ENCODE measurements at regions not wholly inside any gene's neighbourhood (a gene's known extent, or its start where the extent isn't known, plus 50 kb on each side); places are given as distances from the start of the nearest gene placed in this dataset.

DNA sequence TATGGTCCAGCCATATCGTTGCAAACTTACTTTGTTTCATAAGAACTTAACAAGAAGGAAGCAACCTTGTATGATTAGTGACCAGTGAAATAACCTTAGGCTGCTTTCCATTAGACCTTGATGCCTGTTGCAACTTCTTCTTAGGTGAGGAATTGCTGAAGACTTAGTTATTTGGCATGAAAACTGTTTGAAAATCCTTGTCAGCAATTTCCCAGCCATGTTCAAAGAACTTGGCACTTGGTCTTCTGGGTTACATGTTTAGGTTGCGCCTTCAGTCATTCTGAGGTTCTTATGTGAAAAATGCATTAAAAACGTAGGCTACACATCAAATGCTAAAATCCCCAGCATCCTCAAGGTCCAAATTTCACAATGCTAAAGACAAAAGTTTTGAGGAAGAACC is 232.0 kb upstream of the CEP162 start:
- no peak for DNase-seq

- no peak for DNase-seq
These were observed 230.8 kb upstream of the CEP162 start for GRCh38 chr6:84458271-84458670.

- no peak for DNase-seq
These were observed 229.8 kb upstream of the CEP162 start for GRCh38 chr6:84457276-84457675.

DNA sequence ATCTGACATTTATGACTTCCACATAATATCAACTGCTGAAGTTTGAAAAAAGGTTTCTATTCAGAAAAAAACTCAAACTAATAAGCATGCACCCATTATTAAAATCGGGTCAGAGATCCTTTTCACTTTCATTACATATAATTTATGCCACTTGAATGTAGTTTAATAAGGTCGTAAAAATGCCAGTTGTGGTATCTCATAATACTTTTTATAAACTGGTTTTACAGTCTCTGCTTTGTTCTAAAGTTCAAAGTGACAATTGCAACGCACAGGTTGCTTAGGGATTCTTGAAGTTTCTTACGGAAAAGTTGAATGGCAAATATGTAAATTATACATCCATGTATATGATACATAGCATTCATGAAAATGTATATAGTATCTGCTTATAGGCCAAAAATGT is 229.4 kb upstream of the CEP162 start:
- no peak for DNase-seq

DNA sequence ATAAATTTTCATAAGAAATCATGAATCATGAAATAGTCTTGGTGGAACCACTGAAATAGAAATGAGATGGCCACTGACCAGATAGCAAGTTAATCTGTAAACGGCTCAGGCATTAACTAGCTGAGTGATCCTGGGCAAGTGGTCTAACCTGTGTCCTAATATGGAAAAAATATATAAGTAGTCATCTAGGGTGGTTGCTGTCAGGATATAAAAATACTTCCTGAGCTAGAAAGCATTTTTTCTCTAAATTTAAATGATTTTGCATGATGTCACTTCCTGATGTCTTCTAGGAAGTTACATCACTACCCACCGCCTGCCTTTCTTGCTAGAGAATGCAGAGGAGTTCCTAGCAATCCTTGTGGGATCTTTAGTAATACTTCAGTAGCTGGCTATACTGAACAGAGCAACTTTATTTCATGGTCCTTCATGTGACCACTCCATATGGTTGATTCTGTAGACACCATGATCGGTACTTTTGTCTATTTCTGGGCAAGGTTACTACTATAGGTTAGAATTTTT is 228.1 kb upstream of the CEP162 start:
- no peak for DNase-seq

DNA sequence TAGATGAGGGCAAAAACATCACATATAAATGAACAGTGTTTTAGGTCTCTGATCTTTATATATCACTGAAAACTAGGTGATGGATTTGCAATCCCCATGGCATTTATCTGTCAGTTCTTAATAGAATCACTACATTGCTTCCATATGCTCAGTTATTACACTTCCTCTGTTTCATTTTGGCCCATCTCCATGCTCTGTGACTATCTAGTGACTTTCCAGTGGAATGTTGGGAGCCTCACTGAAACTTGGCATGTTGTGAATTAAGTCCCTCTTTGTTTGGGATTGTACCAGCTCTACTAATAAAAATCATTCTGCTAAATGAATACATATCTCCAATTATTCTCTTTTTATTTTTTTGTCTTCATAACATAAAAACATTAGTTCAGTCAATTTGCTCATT is 226.1 kb upstream of the CEP162 start:
- DNase-seq: no peak

DNA sequence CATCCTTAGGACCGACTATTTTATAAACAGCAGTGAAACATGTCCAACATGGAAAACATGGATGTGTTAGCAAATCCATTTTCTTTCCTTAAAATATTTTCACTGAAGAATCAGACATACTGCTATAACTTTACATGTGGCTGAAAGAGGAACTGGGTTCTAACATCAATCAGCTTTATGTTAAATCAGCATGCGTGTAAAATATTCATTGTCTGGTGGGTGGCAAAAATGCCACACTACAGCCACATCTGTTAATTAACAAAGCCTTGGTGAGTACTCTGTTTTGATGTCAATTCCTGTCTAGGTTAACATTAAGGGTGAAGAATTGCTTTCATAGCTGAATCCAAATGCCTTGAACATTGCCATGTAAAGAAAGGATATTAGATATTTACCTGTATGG is 222.6 kb upstream of the CEP162 start:
- DNase-seq: no peak

GRCh38 chr6:84449220-84449619 is 221.8 kb upstream of the CEP162 start:
- no peak for DNase-seq

DNA sequence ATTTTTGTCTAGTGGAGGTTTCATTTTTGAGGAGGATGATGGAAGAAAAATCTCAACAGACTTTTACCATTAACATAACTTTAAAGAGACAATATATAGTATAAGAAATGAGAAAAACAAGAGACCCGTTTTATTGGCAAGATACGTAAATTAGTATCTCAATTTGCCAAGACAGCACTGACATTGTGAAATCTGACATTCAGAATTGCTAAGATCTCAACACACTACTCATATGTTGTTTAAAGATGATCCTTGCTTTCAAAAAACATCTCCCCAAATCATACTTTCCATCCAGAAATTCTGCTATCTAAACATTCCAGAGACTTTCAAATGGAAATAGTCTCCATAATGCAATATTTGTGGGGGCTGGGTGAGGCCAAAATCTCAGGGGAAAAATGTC is 220.9 kb upstream of the CEP162 start:
- no peak for DNase-seq

DNA sequence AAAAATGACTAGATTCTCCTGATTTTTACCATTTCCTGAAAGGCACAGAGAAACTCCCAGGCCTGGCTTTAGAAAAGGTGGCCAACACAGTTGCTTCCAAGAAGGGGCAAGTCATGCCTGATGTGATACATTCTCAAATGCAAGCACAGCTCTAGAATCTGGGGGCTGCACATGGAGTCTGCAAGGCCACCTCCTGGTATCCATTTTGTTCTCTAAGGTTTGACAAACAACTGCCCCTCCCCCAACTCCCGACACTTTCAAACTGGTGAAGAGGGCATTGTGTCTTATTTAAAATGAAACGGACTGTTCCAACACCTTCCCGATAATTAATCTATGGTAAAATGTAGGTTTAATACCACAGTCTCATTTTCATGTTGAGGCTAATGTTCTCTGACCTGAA is 220.2 kb upstream of the CEP162 start:
- DNase-seq: no peak

DNA sequence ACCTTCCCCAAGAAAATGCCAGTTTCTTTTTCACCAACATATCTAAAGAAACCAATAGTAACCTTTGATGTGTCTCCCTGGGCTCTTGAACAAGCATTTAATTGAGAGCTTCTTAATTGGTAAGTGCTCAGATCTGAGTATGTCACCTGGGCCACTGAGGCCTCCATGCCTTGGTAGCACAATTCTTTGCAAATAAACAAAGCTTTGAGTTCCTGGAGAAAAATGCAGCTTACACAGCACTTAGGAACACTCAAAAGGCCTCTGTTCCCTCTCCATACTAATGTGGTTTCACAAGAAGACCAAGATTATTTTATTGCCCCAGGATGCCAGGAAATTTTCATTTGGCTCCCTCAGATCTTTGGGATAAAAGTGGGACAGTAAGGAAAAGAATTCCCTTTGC is 217.6 kb upstream of the CEP162 start:
- no peak for DNase-seq

GRCh38 chr6:84442208-84442607 is 214.8 kb upstream of the CEP162 start:
- DNase-seq: no peak

DNA sequence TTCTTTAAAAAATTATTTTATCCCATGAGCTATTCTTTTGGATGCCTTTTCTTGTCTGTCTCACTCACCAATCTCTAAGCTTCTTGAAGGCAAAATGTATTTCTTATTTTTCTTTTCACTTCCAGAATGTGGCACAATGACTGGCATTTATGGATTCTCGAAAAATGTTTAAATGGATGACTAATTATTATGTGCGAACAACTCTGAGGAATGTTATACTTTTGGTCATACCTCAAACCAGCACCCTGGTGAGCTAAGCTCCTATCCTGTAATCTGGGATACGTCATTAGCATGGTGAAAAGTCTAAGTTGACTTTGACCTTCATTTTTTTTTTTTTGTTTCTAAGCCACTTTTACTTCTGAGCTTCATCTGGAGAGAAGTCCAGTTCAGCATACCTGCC is 214.0 kb upstream of the CEP162 start:
- DNase-seq: no peak

DNA sequence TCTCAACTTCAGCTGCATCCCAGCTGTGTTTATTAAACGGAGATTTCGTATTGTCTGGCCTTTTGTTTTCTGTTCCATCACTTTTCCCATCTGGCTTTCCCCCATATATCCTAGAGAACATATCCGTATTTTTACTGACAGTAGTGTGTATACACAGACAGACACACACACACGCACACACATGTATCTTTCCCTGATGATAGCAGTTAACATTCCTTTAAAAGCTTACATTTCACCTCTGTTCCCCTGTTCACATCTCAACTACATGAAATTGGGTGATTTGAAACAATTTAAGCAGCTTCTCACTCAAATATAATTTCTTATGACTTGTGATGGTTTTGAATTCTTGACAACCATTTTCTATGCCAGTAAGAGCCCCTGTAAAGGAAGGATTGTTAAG is 207.1 kb upstream of the CEP162 start:
- no peak for DNase-seq

- no peak for DNase-seq
These were observed 205.2 kb upstream of the CEP162 start for GRCh38 chr6:84432619-84433018.

DNA sequence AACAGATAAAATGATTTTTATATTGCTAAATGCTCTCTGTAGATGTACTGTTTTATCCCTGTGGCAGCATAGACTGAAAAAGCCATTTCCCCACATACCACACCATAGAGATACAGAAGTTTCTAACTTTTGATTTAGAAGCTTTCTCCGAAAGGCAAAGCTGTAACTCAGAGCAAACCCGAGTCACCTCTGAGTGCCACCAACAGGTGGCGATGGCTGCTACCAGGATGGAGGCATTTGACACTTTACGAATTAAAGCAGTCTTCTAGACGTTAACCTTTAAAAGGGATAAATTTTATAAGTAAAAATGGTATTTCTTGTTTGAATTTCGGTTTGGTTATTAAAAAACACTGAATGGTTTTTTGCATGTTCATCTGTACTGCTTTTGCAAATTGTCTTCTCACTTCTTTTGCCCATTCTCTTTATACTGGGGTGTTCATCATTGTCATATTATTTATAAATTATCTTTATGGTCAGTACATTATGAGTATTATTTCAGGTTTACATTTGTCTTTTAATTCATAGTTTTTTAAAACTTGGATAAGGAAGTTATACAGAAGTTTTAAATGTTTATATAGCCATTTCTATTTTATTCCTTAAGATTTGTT is 201.0 kb upstream of the CEP162 start:
- no peak for DNase-seq

DNA sequence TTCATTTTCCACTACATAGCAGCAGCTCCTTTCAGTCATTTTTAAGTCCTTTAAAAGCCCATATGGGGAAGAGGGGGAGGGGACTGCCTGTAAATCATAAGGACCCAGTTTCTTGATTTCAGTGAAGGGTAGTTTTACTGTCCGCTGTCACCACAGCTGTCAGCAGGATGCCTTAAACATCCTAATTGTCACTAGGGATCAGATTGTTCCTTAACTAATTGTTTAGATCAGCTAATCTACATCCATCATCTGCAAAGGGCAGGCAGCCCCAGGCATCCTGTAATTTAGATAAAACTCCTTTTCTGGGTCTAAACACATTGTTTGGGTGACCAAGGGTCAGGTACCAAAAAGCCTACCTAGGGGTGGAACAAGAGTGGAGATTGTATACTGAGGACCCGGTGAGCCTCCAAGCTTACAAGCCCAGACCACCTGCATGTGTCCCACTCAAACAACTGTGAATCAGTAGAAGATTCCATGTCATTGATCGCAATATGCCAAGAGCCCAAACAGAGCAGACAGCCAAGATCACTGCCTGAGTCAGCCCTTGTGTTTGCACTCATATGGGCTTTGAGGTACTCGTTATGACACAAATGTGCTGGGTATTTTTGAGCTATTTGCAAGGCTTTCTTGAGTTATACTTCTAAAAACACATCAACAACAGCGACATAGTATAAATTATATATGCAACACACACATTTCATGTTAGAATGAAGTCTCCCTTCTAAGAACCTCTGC is 198.7 kb upstream of the CEP162 start:
- DNase-seq: no peak

- no peak for DNase-seq
These were observed 197.5 kb upstream of the CEP162 start for GRCh38 chr6:84424956-84425355.

GRCh38 chr6:84422380-84422968 is 195.0 kb upstream of the CEP162 start:
- no peak for DNase-seq

DNA sequence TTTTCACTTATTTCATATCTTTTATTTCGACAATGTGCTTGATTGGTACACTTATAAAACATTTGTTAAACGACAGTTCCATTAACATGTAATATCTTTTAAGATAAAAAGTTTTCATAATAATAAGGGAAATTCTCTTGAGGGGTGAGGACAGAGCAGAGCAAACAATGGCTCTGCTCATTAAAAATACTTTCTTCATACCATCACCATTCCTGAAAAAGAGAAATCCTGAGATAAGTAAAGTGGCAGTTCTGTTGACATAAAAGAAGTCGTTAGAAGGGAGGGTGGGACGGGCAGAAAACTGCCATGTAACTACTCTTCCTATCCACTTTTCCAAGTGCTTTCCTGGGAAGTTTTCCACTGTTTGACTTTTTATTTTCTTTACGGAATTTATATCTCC is 193.6 kb upstream of the CEP162 start:
- no peak for DNase-seq

DNA sequence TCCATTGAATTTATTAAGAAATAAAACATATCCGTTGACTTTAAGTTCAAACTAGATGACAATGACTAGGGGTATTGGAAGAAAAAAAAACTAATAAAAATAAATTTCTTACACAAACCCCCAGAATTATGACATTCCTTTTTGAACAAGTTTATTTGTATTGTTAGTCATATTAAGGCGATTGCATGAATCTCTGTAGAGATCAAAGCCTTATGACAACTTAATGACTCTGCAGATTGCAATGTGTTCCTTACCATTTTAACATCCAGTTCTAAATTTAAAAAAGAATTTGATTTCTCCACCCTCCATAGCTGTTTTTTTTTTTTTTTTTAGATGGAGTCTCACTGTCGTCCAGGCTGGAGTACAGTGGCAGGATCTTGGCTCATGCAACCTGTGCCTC is 189.8 kb upstream of the CEP162 start:
- no peak for DNase-seq

DNA sequence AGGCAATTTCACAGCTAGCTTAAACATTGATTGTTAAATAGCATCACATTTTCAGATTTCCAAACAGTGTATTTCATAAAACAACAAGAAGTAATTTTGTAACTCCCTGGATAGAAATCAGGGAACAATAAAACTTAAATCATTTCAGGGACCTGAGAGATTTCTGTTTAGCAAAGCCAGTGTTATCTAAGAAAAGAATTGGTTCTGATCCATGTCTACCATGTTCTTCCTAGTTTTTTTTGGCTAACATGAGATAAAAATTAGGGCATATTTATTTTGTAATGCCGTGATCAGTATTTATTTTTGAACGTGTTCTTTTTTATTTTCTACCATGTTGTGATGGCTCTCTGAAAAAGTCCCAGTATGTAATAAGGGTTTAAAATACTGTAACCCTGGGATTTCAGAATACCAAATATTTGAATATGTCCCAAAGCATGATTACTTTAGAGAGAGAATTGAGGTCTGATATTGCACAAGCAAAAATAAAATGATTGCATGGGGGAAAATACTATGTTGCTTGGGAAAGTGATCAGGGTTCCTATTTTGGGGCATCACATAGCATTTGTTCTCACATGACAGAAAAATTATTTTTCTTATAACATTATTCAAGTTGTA is 188.7 kb upstream of the CEP162 start:
- no peak for DNase-seq

DNA sequence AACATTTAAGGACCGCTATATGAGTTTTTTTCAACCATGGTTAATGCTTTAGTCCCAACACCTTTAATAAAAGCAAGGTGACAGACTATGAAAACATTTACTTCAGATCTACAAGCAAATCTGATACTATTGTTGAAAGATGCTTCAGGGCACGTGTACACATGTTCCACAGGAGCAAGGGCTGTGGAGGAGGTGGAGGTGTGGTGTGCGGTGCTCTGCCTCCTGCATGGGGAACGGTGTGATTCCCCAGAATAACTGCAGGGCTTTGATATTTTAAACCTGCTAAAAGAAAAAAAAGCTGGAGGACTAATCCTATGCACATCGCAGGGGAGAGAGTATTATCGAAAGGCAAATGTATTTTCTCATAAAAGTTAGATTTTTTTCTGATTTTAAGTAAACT is 188.1 kb upstream of the CEP162 start:
- DNase-seq: no peak

DNA sequence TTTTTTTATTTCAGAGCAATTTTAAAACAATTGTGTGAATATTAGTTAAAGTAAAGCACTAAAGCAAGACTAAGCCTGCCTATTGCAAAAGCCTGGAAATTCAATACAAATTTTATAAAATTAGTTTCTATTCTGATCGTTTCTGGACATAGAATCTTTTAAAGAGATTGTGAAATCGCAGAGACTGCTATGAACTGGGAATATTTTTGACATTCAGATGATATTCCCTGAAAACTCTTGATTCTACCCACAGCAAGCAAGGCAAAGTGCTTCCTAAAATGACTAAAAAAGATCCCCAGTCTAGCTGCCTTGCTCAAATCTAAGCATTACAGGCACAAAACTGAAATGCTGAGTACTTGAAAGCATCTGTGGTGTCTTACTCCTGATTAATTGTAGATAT is 187.6 kb upstream of the CEP162 start:
- no peak for DNase-seq

Data from NCI-H1436 treated with DMSO at 0.1 percent for 48 hours (cell line).